GM23338 (cell line): ENCODE measurements at regions not wholly inside any gene's neighbourhood (a gene's known extent, or its start where the extent isn't known, plus 50 kb on each side); places are given as distances from the start of the nearest gene placed in this dataset.

Experiments used
- CREB1 ChIP-seq: fragments of 250-450 bp; sonication (Bioruptor Pico); IDR thresholded peaks from 2 replicates; pipeline ENCODE4 v1.5.0; 2020; ENCODE audit warnings: low read depth, mild to moderate bottlenecking, moderate library complexity
- JUNB ChIP-seq: IDR thresholded peaks from one replicate; pipeline ENCODE4 v1.6.1; 2016; ENCODE audit warnings: antibody characterized with exemption; ENCODE audit not compliant: unreplicated experiment
- NANOG ChIP-seq: IDR thresholded peaks from 2 replicates; pipeline ENCODE4 v1.6.1; 2016; ENCODE audit warnings: antibody characterized with exemption, borderline replicate concordance
- POLR2AphosphoS5 ChIP-seq: IDR thresholded peaks from 2 replicates; pipeline ENCODE4 v1.6.1; 2016; ENCODE audit warnings: antibody characterized with exemption, low read depth
- STAT1 ChIP-seq: IDR thresholded peaks from one replicate; pipeline ENCODE4 v1.6.1; 2016; ENCODE audit warnings: antibody characterized with exemption; ENCODE audit not compliant: unreplicated experiment
- ZNF114 ChIP-seq: fragments of 250-450 bp; sonication (Bioruptor Pico); IDR thresholded peaks from 2 replicates; pipeline ENCODE4 v1.5.0; 2020; ENCODE audit warnings: mild to moderate bottlenecking, moderate library complexity
- ZNF331 ChIP-seq: fragments of 250-450 bp; sonication (Bioruptor Pico); IDR thresholded peaks from 2 replicates; pipeline ENCODE4 v1.5.0; 2020; ENCODE audit warnings: low read depth, mild to moderate bottlenecking, moderate library complexity
- TF ChIP-seq, protein P1 (sequence below): fragments of 250-450 bp; sonication (Bioruptor Pico); IDR thresholded peaks from 2 replicates; pipeline ENCODE4 v1.5.0; 2020; ENCODE audit warnings: mild to moderate bottlenecking, moderate library complexity
- TF ChIP-seq, protein P2 (sequence below): IDR thresholded peaks from one replicate; pipeline ENCODE4 v1.6.1; 2018; ENCODE audit warnings: antibody characterized with exemption; ENCODE audit not compliant: unreplicated experiment

DNA sequence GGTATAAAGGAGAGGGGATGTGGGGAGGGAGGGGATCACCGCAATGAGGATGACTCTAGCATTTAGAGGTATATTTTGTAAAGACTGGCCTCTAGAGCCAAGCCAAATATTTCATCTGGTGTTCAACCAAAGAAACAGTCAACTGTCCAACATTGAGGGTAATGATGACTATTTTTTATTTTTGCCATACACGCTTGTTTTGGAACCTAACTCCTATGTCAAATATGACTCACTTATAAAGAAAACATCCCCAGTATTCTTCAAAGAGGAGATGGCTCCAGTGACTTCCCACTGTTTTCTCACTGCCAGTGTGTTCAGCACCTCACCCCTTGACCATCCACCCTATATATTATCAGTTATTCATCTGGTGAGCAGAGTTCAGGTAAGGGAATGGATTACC is 77.3 kb downstream of the WNT5A start (continued):
- TF ChIP-seq, protein P1, sequence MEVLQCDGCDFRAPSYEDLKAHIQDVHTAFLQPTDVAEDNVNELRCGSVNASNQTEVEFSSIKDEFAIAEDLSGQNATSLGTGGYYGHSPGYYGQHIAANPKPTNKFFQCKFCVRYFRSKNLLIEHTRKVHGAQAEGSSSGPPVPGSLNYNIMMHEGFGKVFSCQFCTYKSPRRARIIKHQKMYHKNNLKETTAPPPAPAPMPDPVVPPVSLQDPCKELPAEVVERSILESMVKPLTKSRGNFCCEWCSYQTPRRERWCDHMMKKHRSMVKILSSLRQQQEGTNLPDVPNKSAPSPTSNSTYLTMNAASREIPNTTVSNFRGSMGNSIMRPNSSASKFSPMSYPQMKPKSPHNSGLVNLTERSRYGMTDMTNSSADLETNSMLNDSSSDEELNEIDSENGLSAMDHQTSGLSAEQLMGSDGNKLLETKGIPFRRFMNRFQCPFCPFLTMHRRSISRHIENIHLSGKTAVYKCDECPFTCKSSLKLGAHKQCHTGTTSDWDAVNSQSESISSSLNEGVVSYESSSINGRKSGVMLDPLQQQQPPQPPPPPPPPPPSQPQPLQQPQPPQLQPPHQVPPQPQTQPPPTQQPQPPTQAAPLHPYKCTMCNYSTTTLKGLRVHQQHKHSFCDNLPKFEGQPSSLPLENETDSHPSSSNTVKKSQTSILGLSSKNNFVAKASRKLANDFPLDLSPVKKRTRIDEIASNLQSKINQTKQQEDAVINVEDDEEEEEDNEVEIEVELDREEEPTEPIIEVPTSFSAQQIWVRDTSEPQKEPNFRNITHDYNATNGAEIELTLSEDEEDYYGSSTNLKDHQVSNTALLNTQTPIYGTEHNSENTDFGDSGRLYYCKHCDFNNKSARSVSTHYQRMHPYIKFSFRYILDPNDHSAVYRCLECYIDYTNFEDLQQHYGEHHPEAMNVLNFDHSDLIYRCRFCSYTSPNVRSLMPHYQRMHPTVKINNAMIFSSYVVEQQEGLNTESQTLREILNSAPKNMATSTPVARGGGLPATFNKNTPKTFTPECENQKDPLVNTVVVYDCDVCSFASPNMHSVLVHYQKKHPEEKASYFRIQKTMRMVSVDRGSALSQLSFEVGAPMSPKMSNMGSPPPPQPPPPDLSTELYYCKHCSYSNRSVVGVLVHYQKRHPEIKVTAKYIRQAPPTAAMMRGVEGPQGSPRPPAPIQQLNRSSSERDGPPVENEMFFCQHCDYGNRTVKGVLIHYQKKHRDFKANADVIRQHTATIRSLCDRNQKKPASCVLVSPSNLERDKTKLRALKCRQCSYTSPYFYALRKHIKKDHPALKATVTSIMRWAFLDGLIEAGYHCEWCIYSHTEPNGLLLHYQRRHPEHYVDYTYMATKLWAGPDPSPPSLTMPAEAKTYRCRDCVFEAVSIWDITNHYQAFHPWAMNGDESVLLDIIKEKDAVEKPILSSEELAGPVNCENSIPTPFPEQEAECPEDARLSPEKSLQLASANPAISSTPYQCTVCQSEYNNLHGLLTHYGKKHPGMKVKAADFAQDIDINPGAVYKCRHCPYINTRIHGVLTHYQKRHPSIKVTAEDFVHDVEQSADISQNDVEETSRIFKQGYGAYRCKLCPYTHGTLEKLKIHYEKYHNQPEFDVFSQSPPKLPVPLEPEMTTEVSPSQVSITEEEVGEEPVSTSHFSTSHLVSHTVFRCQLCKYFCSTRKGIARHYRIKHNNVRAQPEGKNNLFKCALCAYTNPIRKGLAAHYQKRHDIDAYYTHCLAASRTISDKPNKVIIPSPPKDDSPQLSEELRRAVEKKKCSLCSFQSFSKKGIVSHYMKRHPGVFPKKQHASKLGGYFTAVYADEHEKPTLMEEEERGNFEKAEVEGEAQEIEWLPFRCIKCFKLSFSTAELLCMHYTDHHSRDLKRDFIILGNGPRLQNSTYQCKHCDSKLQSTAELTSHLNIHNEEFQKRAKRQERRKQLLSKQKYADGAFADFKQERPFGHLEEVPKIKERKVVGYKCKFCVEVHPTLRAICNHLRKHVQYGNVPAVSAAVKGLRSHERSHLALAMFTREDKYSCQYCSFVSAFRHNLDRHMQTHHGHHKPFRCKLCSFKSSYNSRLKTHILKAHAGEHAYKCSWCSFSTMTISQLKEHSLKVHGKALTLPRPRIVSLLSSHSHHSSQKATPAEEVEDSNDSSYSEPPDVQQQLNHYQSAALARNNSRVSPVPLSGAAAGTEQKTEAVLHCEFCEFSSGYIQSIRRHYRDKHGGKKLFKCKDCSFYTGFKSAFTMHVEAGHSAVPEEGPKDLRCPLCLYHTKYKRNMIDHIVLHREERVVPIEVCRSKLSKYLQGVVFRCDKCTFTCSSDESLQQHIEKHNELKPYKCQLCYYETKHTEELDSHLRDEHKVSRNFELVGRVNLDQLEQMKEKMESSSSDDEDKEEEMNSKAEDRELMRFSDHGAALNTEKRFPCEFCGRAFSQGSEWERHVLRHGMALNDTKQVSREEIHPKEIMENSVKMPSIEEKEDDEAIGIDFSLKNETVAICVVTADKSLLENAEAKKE: no peak
- TF ChIP-seq JUNB (no peak), CREB1 (CRISPR knock-in tag) (no peak), POLR2AphosphoS5 (no peak), STAT1 (no peak), ZNF114 (no peak), ZNF331 (CRISPR knock-in tag) (no peak), NANOG (no peak)
- TF ChIP-seq, protein P2, sequence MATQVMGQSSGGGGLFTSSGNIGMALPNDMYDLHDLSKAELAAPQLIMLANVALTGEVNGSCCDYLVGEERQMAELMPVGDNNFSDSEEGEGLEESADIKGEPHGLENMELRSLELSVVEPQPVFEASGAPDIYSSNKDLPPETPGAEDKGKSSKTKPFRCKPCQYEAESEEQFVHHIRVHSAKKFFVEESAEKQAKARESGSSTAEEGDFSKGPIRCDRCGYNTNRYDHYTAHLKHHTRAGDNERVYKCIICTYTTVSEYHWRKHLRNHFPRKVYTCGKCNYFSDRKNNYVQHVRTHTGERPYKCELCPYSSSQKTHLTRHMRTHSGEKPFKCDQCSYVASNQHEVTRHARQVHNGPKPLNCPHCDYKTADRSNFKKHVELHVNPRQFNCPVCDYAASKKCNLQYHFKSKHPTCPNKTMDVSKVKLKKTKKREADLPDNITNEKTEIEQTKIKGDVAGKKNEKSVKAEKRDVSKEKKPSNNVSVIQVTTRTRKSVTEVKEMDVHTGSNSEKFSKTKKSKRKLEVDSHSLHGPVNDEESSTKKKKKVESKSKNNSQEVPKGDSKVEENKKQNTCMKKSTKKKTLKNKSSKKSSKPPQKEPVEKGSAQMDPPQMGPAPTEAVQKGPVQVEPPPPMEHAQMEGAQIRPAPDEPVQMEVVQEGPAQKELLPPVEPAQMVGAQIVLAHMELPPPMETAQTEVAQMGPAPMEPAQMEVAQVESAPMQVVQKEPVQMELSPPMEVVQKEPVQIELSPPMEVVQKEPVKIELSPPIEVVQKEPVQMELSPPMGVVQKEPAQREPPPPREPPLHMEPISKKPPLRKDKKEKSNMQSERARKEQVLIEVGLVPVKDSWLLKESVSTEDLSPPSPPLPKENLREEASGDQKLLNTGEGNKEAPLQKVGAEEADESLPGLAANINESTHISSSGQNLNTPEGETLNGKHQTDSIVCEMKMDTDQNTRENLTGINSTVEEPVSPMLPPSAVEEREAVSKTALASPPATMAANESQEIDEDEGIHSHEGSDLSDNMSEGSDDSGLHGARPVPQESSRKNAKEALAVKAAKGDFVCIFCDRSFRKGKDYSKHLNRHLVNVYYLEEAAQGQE: no peak
